ENCODE measurements at regions not wholly inside any gene's neighbourhood (a gene's known extent, or its start where the extent isn't known, plus 50 kb on each side); places are given as distances from the start of the nearest gene placed in this dataset.

- no peak for DNase-seq
- H3K27ac ChIP-seq = no peak overlapping the region
- no peak overlapping the region for H3K4me3 ChIP-seq
- H3K27me3 ChIP-seq = no peaks in the 10 kb centered on the region
- H3K9me3 ChIP-seq = no peaks in the 10 kb centered on the region
- 82 to 88% methylated on average over 6 of the region's 6 CpGs for WGBS, 2 donors
- H3K4me1 ChIP-seq = no peaks in the 10 kb centered on the region
- no peaks in the 10 kb centered on the region for H3K36me3 ChIP-seq (ENCODE audit: low read depth, missing control alignments)
- TF ChIP-seq CTCF (IDR thresholded peaks at IDR 0.05) (no peak), POLR2A (IDR thresholded peaks at IDR 0.05) (no peak)
- intact Hi-C loops (cut with DNase I; ENCODE audit: low total_unique reads) = no loop called here
Measured at GRCh38 chr12:27186022-27186839, 57.9 kb upstream of the STK38L start.

- DNase-seq = no peak
- intact Hi-C loops (cut with DNase I; ENCODE audit: low total_unique reads) = no loop called here
- Histone ChIP-seq H3K9me3 (no peaks in the 10 kb centered on the region), H3K4me3 (no peak overlapping the region), H3K36me3 (ENCODE audit: low read depth, missing control alignments) (no peaks in the 10 kb centered on the region), H3K4me1 (no peaks in the 10 kb centered on the region), H3K27ac (no peak overlapping the region), H3K27me3 (no peaks in the 10 kb centered on the region)
- WGBS, 2 donors = 95 to 98% methylated on average over 7 of the region's 7 CpGs
- TF ChIP-seq POLR2A (IDR thresholded peaks at IDR 0.05) = no peak
Measured at GRCh38 chr12:27187697-27188096, 56.4 kb upstream of the STK38L start.

- no peaks in the 10 kb centered on the region for H3K9me3 ChIP-seq
- intact Hi-C loops (cut with DNase I; ENCODE audit: low total_unique reads) = no loop called here
- H3K27ac ChIP-seq = no peak overlapping the region
- 53 to 60% methylated on average over 2 of the region's 2 CpGs for WGBS, 2 donors
- H3K27me3 ChIP-seq = no peaks in the 10 kb centered on the region
- no peaks in the 10 kb centered on the region for H3K4me1 ChIP-seq
- TF ChIP-seq POLR2A (IDR thresholded peaks at IDR 0.05) = no peak
- TF ChIP-seq CTCF (IDR thresholded peaks at IDR 0.05) = no peak
- no peak overlapping the region for H3K4me3 ChIP-seq
- no peaks in the 10 kb centered on the region for H3K36me3 ChIP-seq (ENCODE audit: low read depth, missing control alignments)
- DNase-seq = no peak
Measured at GRCh38 chr12:27190761-27191160, 53.3 kb upstream of the STK38L start.

- Histone ChIP-seq H3K27ac (no peak overlapping the region), H3K4me3 (no peak overlapping the region), H3K4me1 (no peaks in the 10 kb centered on the region), H3K36me3 (ENCODE audit: low read depth, missing control alignments) (no peaks in the 10 kb centered on the region), H3K9me3 (no peaks in the 10 kb centered on the region), H3K27me3 (no peaks in the 10 kb centered on the region)
- DNase-seq = no peak
- no peak for TF ChIP-seq POLR2A (IDR thresholded peaks at IDR 0.05)
- TF ChIP-seq CTCF (IDR thresholded peaks at IDR 0.05) = no peak
- 100% methylated on average over 2 of the region's 2 CpGs for WGBS, 2 donors
- intact Hi-C loops (cut with DNase I; ENCODE audit: low total_unique reads) = no loop called here
Measured at GRCh38 chr12:27191531-27191930, 52.6 kb upstream of the STK38L start.

GRCh38 chr12:27192118-27192802 is 51.8 kb upstream of the STK38L start:
- no peak for DNase-seq
- Histone ChIP-seq H3K27me3 (no peaks in the 10 kb centered on the region), H3K27ac (no peak overlapping the region), H3K4me3 (no peak overlapping the region), H3K36me3 (ENCODE audit: low read depth, missing control alignments) (no peaks in the 10 kb centered on the region), H3K4me1 (no peaks in the 10 kb centered on the region), H3K9me3 (no peaks in the 10 kb centered on the region)
- TF ChIP-seq CTCF (IDR thresholded peaks at IDR 0.05) = no peak
- TF ChIP-seq POLR2A (IDR thresholded peaks at IDR 0.05) = no peak
- intact Hi-C loops (cut with DNase I; ENCODE audit: low total_unique reads) = no loop called here
- WGBS, 2 donors = 89 to 91% methylated on average over 5 of the region's 5 CpGs
